ENCODE measurements at regions not wholly inside any gene's neighbourhood (a gene's known extent, or its start where the extent isn't known, plus 50 kb on each side); places are given as distances from the start of the nearest gene placed in this dataset.

- DNase-seq: no peak
These were observed 1913.7 kb upstream of the WWC1 start for GRCh38 chr5:166377756-166378155.

GRCh38 chr5:166379517-166379916 is 1911.9 kb upstream of the WWC1 start:
- no peak for DNase-seq

GRCh38 chr5:166382031-166382430 is 1909.4 kb upstream of the WWC1 start:
- no peak for DNase-seq

DNA sequence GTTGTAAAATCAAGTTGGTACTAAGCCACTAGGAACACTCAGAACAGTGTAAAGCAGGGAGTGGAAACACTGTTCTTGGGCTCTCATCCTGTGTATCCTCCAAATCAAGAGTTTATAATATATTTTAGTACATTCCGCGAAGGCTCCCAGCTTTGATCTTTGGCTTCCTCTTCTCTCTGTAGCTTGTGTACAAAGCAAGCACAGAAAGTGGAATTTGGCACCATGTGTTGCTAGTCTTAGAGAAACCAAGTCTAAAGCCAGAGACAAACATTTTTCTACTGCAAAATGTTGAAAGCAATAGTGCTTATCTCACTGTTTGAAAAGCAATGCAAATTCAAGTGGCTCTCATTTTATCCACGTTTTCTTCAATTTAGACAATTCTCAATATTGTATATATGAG is 1893.3 kb upstream of the WWC1 start:
- no peak for DNase-seq

DNA sequence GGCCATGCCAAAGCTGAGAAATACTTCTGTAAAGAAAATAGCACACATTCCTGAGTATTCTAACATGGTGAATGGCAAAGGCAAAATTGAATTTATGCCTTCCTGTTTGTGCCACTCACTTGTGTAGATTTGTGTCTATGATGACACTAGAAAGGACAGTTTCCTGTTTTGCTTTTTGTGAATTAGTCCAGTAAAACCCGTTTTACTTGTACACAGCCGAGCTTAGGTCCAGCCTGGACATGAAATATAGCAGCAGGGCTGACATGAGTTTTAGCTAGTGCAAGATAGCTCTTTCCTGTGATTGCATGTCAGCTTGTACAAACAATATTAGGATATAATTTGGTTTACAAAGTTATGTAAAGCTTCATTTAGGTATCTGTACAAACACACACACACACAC is 1891.7 kb upstream of the WWC1 start:
- DNase-seq: no peak

- no peak for DNase-seq
These were observed 1890.1 kb upstream of the WWC1 start for GRCh38 chr5:166401391-166401790.

- no peak for DNase-seq
These were observed 1879.3 kb upstream of the WWC1 start for GRCh38 chr5:166412191-166412590.

DNA sequence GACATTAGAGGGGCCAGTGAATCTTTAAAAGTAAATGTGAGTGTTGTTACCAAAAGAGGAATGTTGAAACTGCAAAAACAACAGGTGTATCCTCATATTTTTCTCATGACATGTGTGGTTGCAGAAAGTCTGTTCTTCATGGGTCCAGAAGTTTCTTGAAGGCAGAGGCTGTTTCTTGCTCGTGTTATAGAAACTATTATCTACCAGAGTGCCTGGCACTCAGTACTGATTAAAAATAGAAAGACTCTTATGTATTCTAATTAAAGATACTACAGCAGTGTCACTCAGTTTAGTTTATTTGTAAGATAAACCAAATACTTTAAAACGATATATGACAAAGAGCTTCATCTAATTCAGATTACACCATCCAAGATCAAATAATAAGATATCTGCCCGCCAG is 1864.2 kb upstream of the WWC1 start:
- no peak for DNase-seq

DNA sequence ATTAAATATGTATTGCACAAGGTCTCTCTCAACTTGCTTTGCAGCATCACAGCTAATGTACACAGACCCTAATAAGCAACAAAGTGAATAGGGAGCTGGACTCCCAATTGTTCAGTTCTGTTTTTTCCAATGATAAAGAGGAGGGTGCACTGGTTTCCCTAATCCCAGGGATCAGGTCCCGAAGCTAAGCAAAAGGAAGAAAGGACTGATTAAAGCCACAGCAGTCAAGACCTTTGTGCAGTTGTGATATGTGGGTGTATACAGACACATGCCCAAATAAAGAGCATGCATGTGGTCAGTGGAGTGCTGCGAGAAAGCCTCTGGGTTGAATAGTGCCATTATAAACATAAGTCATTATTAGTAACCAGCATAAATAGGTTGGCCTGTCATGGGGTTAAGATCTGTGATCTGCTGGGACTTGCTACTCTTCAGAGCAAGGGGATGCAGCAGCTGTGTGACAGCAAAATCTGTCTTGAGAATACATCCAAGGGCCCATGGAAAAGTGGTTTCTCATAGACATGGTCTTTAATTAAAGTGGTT is 1863.1 kb upstream of the WWC1 start:
- DNase-seq: no peak

- no peak for DNase-seq
These were observed 1860.7 kb upstream of the WWC1 start for GRCh38 chr5:166430491-166431319.

DNA sequence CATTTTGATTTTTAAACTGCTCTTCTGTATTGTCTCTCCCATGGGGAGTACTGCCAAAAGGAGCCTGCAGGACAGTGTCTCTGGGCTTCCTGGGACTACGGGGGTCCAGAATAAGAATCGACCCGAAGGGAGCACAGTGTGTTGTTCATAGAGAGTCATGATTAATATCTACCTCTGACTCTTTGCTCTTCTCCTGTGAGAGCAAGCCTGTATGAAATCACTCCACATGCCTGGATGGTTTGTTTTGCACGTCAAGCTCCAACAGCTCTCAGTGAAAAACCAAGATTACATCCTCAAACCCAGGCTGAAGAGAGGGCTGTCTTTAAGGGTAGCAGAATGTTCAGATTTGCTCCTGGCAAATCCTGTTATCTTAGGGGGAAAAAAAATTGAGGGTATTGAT is 1860.0 kb upstream of the WWC1 start:
- DNase-seq: no peak

GRCh38 chr5:166433679-166434078 is 1857.8 kb upstream of the WWC1 start:
- DNase-seq: no peak

DNA sequence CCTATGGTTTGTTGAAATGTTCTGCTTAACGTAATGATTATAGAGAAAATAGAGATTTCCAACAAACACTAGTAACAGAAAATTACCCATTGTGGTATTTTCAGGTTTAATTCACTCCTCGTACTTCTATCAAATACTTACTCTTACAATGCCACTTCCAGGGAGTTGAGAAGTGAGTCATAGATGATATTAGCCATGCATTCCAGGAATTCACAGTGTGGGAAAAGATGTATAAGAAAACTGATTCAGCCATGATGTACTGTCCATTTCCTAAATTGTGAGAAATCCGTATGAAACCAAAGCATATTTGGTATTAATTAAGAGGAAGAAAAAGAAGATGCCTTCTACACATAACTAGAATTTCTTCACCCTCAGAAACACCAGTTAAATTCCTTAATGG is 1854.6 kb upstream of the WWC1 start:
- no peak for DNase-seq

- DNase-seq: no peak
These were observed 1805.1 kb upstream of the WWC1 start for GRCh38 chr5:166486348-166486747.

GRCh38 chr5:166488560-166488959 is 1802.9 kb upstream of the WWC1 start:
- DNase-seq: no peak

GRCh38 chr5:166493040-166493439 is 1798.4 kb upstream of the WWC1 start:
- no peak for DNase-seq

DNA sequence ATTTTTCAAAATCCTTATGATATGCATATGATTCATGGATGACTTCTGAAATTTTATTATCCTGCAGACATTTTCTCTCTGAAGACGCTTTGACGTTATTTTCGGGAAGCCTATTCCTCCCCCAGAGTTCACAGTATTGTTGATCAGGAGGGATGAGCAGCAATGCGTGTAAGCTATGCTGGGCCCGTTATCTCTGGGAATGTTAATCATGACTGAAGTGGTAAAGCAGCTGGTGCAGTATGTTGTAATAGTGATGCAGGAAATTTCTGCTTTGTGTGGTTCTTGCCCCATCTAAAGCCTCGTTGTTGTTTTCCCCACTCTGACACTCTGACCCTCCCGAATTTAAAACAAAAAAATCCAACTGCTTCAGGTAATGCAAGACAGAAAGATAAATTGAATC is 1797.8 kb upstream of the WWC1 start:
- DNase-seq: no peak

- DNase-seq: no peak
These were observed 1793.8 kb upstream of the WWC1 start for GRCh38 chr5:166497496-166498104.

DNA sequence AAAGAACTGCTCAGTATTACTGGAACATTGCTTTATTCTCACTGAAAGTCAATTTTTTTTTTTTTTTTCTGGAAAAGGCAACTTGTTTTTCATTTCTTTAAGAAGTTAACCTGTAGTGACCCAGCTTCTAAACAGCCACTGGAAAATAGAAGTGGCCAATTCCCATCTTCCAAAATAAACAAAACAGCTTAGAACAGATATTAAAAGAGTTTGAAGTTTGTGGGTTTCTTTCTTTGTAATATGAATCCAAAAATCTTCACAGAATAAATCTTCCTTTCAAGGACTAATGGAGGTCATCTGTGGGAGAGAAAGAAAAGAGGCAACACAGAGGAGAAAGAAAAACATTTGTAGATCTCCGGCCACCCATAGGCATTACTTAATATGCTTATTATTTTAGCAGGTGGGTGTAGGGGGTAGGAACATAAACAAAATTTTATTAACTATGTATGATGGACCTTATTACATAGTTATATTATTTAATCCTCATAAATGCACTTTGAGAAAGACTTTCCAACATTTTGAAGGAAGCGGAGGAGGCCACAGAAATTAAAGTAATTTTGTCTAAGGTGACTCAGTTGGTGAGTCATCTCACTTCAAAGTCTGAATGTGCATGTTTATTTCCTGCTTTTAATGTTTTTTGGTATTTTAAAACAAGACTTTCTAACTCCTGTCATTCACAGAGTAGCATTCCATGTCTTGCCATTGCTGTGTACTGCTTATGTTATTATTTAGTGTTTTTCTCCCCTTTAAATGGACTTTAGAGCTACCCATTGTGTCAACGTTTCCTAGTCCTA is 1791.8 kb upstream of the WWC1 start:
- no peak for DNase-seq

DNA sequence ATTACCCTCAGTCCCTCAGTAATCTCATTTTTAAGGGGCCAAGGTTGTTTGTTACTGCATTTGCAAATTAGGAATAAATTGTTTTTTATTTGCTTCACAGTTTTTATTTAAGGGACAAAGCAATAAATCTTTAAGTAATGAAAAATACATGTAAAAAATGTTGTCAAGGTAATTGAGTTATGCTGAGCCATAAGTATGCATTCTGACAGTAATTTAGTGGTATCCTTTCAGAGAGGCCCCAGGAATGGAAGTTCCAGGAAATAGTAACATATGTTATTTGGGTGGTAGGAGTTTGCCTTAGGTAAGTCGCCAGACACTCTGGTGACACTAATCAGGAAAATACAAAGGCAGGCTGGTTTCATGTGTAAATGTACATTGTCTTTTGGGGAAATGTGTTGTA is 1787.9 kb upstream of the WWC1 start:
- DNase-seq: no peak

DNA sequence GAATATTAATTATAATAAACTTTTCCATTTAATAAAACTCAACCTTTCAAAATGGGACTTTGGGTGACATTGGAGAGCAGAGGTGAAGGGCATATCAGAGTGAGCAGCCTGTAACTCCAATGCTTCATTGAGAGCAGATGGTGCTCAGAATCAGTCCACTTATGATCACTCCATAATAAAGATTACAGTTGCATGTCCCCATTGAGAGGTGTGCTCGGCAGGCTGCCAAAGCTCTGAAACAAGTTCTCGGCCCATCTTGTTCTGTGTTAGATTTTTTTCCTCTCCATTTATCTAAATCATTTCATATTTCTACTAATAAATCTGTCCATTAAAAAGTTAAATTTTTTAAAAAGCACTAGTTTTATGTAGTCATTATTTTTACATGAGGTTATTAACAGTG is 1786.4 kb upstream of the WWC1 start:
- DNase-seq: no peak

- DNase-seq: no peak
These were observed 1785.9 kb upstream of the WWC1 start for GRCh38 chr5:166505544-166505943.

DNA sequence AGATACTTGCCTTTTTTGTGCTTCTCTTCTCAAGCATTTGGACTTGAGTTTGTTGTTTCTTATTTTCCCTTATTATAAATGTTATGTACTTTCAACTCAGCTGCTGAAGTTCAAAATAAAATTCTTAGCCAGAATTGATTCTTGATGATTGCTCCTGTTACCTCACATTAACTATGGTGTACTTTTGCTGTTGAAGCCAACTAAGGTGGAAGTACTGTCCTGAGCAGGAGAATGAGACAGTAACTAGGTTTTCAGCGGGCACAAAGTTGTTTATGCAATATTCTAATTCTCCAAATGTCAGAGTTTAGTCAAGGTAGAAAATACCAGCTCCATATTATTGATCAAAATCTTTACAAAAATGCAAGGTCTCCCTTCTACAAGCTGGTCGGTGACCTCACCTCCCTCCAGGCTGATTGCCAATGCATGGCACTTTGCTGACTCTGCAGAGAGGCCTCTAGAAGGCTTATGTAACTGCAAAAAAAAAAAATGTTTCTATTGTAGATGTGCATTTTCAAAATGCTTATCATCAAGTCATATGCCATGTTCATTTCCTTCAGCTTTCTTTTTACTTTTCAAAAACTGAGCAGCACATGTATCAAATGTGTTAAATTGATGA is 1783.5 kb upstream of the WWC1 start:
- DNase-seq: no peak

Measured in NCI-H1436 (cell line).